Umbilical cord (tissue), 1 donor: ENCODE measurements at regions not wholly inside any gene's neighbourhood (a gene's known extent, or its start where the extent isn't known, plus 50 kb on each side); places are given as distances from the start of the nearest gene placed in this dataset.
"Not testable (repeated sequence)": the region's sequence is repeated elsewhere in the genome, so short reads cannot be mapped to it uniquely, and the experiment has no call there.

Experiments used
- DNase-seq: peaks from one replicate; pipeline ENCODE4 v3.0.0-alpha.2; 2015; ENCODE audit warnings: low spot score

GRCh38 chr15:35209838-35210237, 124.7 kb upstream of the NANOGP8 start:
- no peak for DNase-seq

- no peak for DNase-seq
Measured at GRCh38 chr15:35208353-35208752, 123.3 kb upstream of the NANOGP8 start.

DNA sequence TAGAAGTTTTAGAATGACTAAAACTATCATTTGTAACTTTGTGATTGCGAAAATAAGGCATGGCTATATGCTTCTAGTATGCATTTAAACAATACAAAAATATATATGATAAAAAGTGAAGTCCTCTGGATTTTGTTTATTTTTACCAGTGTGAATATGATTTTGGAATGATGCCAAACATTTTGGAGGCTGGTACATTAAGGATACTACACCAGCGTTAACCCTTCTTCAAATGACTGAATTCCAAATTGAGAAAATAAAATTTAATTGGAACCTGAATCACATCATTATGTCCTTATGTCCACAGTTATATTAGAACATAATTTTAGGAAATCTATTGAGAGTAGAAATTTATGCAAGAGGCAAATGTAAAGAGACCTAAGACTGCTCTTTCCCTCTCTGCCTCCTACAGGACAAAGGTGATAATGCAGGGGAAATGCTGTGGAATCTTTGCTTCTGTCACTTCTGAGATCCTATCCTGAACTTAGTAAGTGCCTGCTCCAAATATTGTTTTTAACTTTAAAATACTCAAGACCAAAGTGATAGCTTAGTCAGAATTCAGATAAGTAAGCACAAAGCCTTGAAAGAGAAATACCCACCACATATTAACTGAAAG, 121.1 kb upstream of the NANOGP8 start:
- DNase-seq = no peak

- DNase-seq = no peak
Measured at GRCh38 chr15:35198197-35198596, 113.1 kb upstream of the NANOGP8 start.

DNA sequence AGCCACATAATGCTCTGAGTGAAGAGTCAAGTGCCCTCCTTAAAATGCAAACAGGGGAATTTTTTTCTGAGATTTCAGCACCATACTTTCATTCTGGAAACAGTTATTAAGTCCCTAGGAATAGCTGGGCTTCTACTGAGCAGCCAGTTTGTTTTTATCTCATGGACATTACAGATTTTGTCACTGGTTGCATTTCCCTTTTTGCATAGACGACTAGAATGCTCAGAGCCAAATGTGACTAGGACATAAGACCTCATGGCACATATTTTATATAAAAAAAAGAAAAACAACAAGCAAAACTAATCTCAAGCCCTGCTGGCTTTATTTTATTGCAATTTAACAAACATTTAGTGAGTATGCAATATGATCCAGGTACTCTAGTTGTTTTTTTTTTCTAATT, 112.7 kb upstream of the NANOGP8 start:
- DNase-seq = no peak

- DNase-seq = peak; percentile 47
Measured at GRCh38 chr15:35197306-35197705, 112.2 kb upstream of the NANOGP8 start.

DNA sequence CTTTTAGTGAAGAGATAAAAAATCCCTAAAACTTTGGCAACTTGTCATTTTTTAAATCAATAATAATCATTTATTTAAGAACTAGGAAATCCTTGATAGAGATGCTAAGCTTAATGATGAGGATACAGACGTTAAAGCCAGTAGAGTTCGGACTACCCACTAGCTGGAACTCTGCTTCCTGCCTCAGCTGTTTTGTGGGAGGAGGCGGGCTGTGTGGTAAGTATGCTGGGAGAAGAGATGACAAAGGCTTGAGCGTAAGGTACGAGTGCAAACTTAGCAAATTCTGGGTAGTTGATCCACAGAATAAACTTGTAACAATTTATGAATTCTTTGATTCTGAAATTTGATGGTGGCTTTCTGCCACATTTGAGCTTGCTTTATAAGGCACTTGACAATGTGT, 111.2 kb upstream of the NANOGP8 start:
- no peak for DNase-seq

DNA sequence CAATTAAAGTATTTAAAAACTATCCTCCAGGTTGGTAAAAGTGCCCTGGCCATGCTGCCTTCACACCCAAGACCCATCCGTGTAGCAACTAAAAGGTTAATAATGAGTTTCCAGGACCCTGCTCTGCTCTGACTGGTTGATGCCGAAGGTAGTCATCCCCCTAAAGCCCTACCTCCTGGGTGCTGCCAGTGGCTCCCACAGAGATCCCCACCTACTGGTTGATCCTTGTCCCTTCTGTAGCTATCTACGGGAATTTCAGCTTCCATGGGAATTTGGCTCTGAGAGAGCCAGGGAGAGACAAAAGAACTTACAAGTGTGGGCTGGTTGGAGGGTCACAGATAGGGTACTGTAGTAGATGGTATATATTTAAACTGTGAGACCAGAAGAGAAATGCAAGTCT, 110.6 kb upstream of the NANOGP8 start:
- DNase-seq = no peak

GRCh38 chr15:35195031-35195430, 109.9 kb upstream of the NANOGP8 start:
- no peak for DNase-seq

DNA sequence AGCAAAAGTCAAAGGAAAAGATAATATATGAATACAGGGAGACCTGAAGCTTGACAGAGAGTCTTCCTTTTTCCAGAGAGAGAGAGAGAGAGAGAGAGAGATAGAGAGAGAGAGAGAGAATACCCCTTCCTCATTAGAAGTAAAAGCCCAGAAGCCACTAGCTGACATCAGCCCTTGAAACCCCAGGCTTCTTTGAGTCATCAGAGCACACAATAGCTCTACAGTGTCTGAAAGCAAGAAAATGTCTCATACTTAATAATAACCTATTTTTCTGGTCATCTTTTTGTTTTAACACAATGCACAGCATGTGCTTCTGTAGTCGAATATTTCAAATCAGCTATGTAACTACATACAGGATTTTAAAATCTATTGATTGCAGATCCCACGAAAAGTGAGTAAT, 109.2 kb upstream of the NANOGP8 start:
- no peak for DNase-seq

GRCh38 chr15:35191783-35192182, 106.7 kb upstream of the NANOGP8 start:
- DNase-seq = no peak

DNA sequence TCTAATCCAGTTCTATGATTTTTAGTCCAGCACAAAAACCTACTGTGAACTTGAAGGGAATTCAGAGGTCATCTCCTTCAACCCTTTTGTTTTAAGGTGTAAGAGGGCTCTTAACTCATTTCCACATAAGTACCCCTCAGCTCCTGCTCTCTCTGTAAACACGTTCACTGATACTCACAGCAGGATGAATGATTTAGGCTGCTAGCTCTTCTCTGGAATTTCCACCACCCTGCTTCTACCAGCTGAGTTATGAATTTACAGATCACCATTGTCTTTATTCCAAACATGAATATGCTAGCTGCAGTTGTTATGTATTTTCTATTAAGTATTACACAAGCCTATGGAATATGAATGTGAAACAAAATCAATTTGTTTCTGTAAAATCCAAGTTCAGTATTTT, 101.3 kb upstream of the NANOGP8 start:
- no peak for DNase-seq

- no peak for DNase-seq
Measured at GRCh38 chr15:35184646-35185045, 99.6 kb upstream of the NANOGP8 start.

- no peak for DNase-seq
Measured at GRCh38 chr15:35182841-35183479, 97.9 kb upstream of the NANOGP8 start.

- DNase-seq = no peak
Measured at GRCh38 chr15:35181538-35181937, 96.4 kb upstream of the NANOGP8 start.

DNA sequence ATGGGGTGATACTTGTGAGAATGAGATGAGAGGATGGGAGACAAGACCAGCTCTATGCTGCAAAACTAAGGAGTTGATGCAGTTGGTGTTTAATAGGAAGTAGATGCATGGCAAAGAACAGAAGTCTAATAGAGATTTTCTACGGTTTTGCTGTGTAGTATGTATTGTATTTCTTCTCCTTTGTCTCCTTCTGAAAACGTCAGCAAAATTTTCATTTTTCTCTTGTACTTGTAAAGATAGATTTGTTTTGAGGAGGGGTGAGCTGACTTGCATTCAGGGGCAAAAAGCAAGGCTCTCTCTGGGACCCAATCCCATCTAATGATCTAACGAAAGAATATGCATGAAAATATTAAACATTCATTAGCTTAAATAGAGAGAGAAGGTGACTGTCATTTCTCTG, 94.6 kb upstream of the NANOGP8 start:
- DNase-seq = no peak

DNA sequence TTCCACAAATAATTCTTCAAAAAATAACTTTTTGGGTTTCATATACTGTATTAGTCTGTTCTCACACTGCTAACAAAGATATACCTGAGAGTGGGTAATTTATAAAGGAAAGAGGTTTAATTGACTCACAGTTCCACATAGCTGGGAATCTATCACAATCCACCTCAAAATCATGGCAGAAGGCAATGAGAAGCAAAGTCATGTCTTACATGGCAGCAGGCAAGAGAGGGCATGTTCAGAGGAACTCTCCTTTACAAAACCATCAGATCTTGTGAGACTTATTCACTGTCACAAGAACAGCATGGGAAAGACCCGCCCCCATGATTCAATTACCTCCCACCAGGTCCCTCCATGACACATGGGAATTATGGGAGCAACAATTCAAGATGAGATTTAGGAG, 93.1 kb upstream of the NANOGP8 start:
- not testable (repeated sequence) for DNase-seq

DNA sequence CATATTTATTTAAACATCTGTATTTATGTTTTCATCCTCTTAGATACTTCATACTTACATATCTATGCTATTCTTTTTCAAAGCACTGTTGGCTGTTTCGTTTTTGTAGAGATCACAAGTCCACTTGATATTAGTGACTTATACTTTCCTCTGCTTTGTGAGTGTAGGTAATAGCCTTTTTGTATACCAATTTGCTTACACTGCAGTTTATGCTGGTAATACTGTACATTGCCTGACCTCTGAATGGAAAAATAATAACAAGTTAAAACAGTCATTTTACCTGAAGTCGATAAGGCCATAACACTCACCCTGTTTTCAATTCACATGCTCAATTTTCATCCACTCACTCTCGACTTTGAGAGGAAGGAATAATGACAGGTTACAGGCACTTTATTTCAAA, 89.9 kb upstream of the NANOGP8 start:
- no peak for DNase-seq

DNA sequence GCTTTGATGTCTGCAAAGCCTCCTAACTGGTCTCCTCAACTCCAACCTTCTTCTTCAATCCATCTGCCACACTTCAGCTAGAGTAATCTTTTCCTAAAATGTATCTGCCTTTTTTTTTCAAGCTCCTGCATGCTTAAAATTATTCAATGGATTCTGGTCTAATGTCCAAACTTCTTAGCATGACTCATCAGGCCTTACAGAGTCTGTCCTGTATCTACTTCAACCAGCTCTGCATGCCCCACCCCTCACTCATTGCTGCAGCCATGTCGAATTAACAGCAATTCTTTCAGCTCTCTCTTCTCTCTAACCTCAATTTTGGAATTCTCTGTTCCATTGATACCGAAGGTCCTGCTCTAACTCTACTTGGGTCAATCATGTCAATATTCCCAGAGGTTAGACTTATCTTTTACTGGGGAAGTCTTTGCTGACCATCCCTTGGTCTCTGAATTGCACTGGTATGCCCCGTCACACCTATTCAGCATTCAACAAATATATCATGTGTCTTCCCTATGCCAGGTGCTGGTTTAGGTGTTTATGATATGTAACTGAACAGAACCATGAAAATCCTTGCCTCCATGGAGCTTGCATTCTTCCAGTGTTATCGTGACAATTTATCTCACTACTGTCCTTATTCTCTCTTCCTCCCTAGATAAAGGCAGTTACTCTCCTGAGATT, 88.5 kb upstream of the NANOGP8 start:
- DNase-seq = peak; percentile 48

DNA sequence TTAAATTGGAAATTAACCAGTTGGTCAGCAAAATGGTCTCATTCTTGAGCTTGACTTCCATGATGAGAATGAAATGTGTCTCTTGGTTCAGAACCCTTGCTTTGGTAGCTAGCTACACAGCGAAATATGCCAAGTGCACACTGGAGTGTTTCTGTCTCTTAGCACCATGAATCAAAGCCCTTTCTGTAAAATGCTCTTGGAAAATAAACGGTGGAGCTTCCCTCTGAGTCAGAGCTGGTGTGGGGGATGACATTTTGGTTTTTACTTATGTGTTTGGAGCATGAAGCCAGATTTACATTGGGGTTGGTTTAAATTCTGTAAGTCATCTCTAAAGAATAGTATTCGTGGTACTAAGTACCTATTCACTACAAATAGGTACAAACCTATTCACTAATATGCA, 85.1 kb upstream of the NANOGP8 start:
- no peak for DNase-seq

- DNase-seq = peak; percentile 45
Measured at GRCh38 chr15:35168464-35168863, 83.4 kb upstream of the NANOGP8 start.

DNA sequence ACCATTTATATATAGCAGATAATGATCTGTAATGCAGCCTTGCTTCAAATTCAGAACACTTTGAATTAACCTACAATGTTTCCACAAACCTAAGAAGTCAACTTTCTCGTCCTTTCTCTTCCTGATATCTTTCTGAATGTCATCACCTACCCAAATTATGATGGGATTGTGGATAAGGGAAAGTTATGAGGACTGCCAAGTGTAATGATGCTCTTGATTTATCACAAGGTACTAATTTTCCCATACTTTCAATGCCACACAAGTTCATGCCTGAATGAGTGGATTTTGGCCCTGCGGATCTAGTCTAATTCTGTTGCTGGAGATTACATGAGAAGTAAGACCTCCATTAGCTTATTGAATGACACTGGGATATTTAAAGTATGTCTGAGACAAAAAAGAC, 82.6 kb upstream of the NANOGP8 start:
- DNase-seq = no peak

DNA sequence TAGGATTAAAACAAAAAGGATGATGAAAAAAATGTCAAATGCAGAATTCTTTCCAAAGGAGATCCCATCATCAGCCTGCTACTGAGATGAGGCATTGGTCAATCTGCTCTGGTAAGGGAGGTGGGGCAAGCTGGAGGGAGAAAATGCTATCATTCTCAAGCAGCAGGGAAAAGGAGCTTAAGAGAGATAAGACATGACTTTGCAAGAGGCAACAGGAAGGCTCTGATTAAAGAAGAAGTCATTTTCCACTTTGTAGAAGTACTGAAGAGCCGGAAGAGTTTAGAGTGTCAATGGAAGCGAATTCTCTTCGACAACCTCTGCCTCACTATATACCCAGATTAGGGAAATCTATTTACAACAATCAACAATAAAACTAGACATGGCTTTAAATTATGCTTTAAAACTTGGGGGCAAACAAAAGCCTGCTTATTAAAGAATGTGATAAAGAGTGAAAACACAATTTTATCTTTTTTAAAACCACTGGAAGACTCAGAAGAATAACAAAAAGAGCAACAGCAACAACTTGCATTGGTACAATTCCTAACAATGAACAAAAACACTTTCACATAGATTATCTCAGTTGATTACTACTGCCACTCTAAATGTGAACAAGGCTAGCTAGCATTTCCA, 81.8 kb upstream of the NANOGP8 start:
- DNase-seq = peak; percentile 54
